Adrenal gland (tissue), 9 donors: ENCODE measurements at regions not wholly inside any gene's neighbourhood (a gene's known extent, or its start where the extent isn't known, plus 50 kb on each side); places are given as distances from the start of the nearest gene placed in this dataset.

Experiments used
- DNase-seq, 7 donors: peaks; one replicate each; pipeline ENCODE4 v3.0.0-alpha.2; 2019 to 2020
- H3K27ac ChIP-seq, 5 donors: fragments of 200-600 bp; sonication (generic) in 4 of 5; 1 replicate in 3 of 5; 2 replicates in 2 of 5; pipeline versions ENCODE4 v1.5.1 to v1.8.0; 2016 to 2020; ENCODE audit warnings: mild to moderate bottlenecking in 1 of 5
- H3K27me3 ChIP-seq: fragments of 200-600 bp; 2 replicates; pipeline ENCODE4 v1.8.0; 2021
- H3K36me3 ChIP-seq, 2 donors: fragments of 200-600 bp; replicated peaks in 1 of 2; 1 replicate in 1 of 2; 2 replicates in 1 of 2; pipeline versions ENCODE4 v1.5.1 to v1.8.0; 2018 to 2022
- H3K4me1 ChIP-seq, 2 donors: fragments of 200-600 bp; replicated peaks in 1 of 2; 1 replicate in 1 of 2; 2 replicates in 1 of 2; pipeline versions ENCODE4 v1.5.1 to v1.8.0; 2018 to 2021
- H3K4me3 ChIP-seq, 4 donors: fragments of 200-600 bp; sonication (generic) in 3 of 4; one replicate each; pipeline ENCODE4 v1.5.1; 2016 to 2018
- H3K9me3 ChIP-seq, 3 donors: fragments of 200-600 bp; sonication (generic) in 1 of 3; replicated peaks in 1 of 3; 1 replicate in 2 of 3; 2 replicates in 1 of 3; pipeline versions ENCODE4 v1.5.1 to v1.8.0; 2016 to 2021
- POLR2A ChIP-seq, 2 donors: fragments of 450-650 bp; IDR thresholded peaks; one replicate each; pipeline ENCODE4 v1.6.1; 2017; ENCODE audit warnings: antibody characterized with exemption in 2 of 2, mild to moderate bottlenecking in 2 of 2, moderate library complexity in 1 of 2
- WGBS, 4 donors: extraction: QIAGEN DNeasy Blood & Tissue Kit in 2 of 4; methylation state at CpG; one replicate each; pipeline versions ENCODE4 v1.1.5 to v1.1.7; 2013 to 2017; 5-methylcytosine and 5-hydroxymethylcytosine counted together
- intact Hi-C, 2 donors: fragments of 100-400 bp; cut with DNase I; formaldehyde crosslinking; loops; one replicate each; pipeline versions ENCODE4 v1.14.1 to v1.15.0; 2022 to 2023
- TF ChIP-seq, protein P1 (sequence below), 6 experiments: fragments of 450-650 bp in 4 of 6; fragments of 200-600 bp in 2 of 6; sonication (generic) in 1 of 6; IDR thresholded peaks; 1 replicate in 5 of 6; 2 replicates in 1 of 6; pipeline versions ENCODE4 v1.5.1 to v1.8.0; 2016 to 2021; ENCODE audit warnings: antibody characterized with exemption in 6 of 6, mild to moderate bottlenecking in 2 of 6, moderate library complexity in 1 of 6
- donor health status: healthy with polysubstance abuse.
- donor health status: Bipolar disorder and iron deficiency.
- donor health status: DM: yes; HTN: yes; CAD: no.
- donor health status: DM: no; HTN: no; CAD: no.
- donor health status: DM: no; HTN: no; CAD: no.

DNA sequence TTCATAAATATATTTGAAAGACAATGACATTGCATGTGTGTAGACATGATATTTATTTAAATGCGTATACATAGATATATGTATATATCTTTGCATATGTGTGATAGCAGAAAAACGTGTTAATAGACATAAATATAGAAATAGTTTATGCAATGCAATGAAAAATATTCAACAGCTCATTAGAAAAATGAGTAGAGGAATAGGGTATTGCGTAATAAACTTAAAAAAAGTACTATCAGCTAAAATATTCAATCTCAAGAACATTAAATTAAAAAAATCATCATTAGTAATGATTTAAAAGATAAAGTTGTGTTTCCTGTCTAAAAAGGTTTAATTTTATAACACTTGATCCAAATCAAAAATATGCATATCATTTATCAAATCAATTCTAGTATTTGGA lies 2101.5 kb upstream of the TENM3 start:
- H3K27ac ChIP-seq: no peak overlapping the region
- intact Hi-C loops: no loop called here
- no peaks in the 10 kb centered on the region for H3K36me3 ChIP-seq
- no peak overlapping the region for H3K4me3 ChIP-seq
- H3K27me3 ChIP-seq: no peaks in the 10 kb centered on the region
- H3K9me3 ChIP-seq: peaks cover 0 to 6% (median 0%) of the 10 kb centered on the region in 3 donors
- TF ChIP-seq, protein P1, sequence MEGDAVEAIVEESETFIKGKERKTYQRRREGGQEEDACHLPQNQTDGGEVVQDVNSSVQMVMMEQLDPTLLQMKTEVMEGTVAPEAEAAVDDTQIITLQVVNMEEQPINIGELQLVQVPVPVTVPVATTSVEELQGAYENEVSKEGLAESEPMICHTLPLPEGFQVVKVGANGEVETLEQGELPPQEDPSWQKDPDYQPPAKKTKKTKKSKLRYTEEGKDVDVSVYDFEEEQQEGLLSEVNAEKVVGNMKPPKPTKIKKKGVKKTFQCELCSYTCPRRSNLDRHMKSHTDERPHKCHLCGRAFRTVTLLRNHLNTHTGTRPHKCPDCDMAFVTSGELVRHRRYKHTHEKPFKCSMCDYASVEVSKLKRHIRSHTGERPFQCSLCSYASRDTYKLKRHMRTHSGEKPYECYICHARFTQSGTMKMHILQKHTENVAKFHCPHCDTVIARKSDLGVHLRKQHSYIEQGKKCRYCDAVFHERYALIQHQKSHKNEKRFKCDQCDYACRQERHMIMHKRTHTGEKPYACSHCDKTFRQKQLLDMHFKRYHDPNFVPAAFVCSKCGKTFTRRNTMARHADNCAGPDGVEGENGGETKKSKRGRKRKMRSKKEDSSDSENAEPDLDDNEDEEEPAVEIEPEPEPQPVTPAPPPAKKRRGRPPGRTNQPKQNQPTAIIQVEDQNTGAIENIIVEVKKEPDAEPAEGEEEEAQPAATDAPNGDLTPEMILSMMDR (IDR thresholded peaks at IDR 0.05): no peak
- TF ChIP-seq POLR2A (IDR thresholded peaks at IDR 0.05): no peak
- WGBS, 4 donors: 73 to 79% (median 76%) methylated on average over 3 of the region's 3 CpGs
- peaks cover 9 to 27% of the 10 kb centered on the region in 2 donors for H3K4me1 ChIP-seq
- DNase-seq: no peak

DNA sequence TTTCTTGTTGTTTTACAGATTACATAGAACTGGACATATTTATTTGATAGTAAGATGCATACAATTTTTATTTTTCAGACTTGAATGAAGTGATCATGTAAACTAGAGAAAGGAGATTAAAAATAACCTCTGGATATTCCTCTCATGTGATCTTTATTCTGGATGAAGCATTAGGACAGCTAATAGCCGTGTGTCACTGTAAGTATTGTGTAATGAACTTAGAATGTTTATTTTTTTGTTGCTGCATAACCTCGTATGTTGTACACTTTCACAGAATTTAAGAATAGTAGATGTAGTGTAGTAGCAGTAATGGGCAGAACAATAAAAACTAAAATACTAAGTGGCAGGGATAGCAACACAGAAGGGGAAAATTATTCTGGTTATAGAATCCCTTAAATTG lies 2094.5 kb upstream of the TENM3 start:
- H3K9me3 ChIP-seq: peaks cover 0 to 6% (median 3%) of the 10 kb centered on the region in 3 donors
- no peaks in the 10 kb centered on the region for H3K36me3 ChIP-seq
- intact Hi-C loops: no loop called here
- 26 to 43% (median 33%) methylated on average over 2 of the region's 2 CpGs for WGBS, 4 donors
- H3K27ac ChIP-seq: peak overlapping the region in 1 of 5 donors; percentile 7
- H3K4me3 ChIP-seq: no peak overlapping the region
- TF ChIP-seq, protein P1 (IDR thresholded peaks at IDR 0.05): no peak
- TF ChIP-seq POLR2A (IDR thresholded peaks at IDR 0.05): no peak
- H3K27me3 ChIP-seq: no peaks in the 10 kb centered on the region
- DNase-seq: no peak
- peaks cover 9 to 20% of the 10 kb centered on the region in 2 donors for H3K4me1 ChIP-seq

DNA sequence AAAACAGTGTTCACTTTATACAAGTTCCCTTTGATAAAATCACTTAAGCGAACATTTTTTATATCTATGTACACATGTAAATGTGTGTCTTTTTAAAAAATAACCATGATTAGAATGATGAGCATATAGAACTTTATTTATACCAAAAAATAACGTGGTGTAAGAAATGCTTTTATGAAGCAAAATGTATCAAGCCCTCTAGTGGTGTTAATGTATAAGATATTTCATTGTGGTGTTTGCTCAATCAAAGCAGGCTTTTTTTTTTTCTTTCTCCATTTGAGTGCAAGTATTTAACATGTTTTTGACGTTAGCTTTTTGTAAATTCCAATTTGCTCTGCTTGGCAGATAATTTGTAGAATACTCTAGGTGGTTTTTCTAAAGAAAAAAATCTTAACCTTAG lies 2092.4 kb upstream of the TENM3 start:
- 40 to 42% (median 41%) methylated on average over 3 of the region's 3 CpGs for WGBS, 4 donors
- no peak overlapping the region for H3K4me3 ChIP-seq
- peaks cover 0 to 4% of the 10 kb centered on the region in 2 donors for H3K4me1 ChIP-seq
- intact Hi-C loops: no loop called here
- no peaks in the 10 kb centered on the region for H3K27me3 ChIP-seq
- no peaks in the 10 kb centered on the region for H3K36me3 ChIP-seq
- H3K27ac ChIP-seq: no peak overlapping the region
- DNase-seq: no peak
- TF ChIP-seq, protein P1 (IDR thresholded peaks at IDR 0.05): peak in 5 of 6 experiments; percentile 15 to 45 (median 39)
- no peak for TF ChIP-seq POLR2A (IDR thresholded peaks at IDR 0.05)
- peaks cover 0 to 3% (median 0%) of the 10 kb centered on the region in 3 donors for H3K9me3 ChIP-seq

DNA sequence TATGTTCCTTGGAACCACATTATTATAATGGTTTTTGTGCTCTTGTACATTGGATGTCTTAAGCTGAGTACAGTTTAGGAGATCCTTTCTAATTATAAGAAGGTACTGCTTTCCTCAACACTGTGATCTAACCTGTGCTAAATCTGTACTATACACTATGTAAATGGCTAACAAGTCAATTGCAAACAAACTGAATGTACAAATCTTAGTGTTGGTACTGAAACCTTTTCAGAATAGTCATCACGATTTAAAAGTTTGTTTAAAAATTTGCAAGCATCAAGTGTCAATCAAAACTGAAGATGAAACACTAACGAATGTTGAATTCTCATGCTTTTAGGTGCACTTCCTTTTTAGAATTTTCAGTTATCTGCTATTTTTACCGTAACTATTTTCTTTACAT lies 2090.4 kb upstream of the TENM3 start:
- no peaks in the 10 kb centered on the region for H3K36me3 ChIP-seq
- intact Hi-C loops: no loop called here

More for the DNA sequence above, 2090.4 kb upstream of the TENM3 start:
- H3K4me3 ChIP-seq: no peak overlapping the region
- H3K9me3 ChIP-seq: peaks cover 0 to 3% (median 0%) of the 10 kb centered on the region in 3 donors
- no peak for TF ChIP-seq POLR2A (IDR thresholded peaks at IDR 0.05)
- TF ChIP-seq, protein P1 (IDR thresholded peaks at IDR 0.05): no peak
- no peaks in the 10 kb centered on the region for H3K4me1 ChIP-seq
- DNase-seq: no peak
- WGBS, 4 donors: 89 to 94% (median 91%) methylated on average over 3 of the region's 3 CpGs
- no peaks in the 10 kb centered on the region for H3K27me3 ChIP-seq
- H3K27ac ChIP-seq: no peak overlapping the region
